Liver (tissue), 8 donors: ENCODE measurements at regions not wholly inside any gene's neighbourhood (a gene's known extent, or its start where the extent isn't known, plus 50 kb on each side); places are given as distances from the start of the nearest gene placed in this dataset.

Experiments
- DNase-seq: peaks from one replicate; pipeline ENCODE4 v3.0.0-alpha.2; 2017; ENCODE audit warnings: low spot score
- H3K27ac ChIP-seq, 2 donors: one replicate each; pipeline ENCODE4 v1.7.0; 2013; ENCODE audit warnings: inconsistent platforms in 2 of 2, low read length in 2 of 2, control low read depth in 1 of 2, low read depth in 1 of 2, mild to moderate bottlenecking in 1 of 2
- H3K27me3 ChIP-seq, 4 donors: one replicate each; pipeline versions ENCODE4 v1.6.1 to v1.7.0; 2013; ENCODE audit warnings: low read length in 3 of 4, inconsistent platforms in 1 of 4, mild to moderate bottlenecking in 1 of 4, moderate library complexity in 1 of 4; ENCODE audit not compliant: control insufficient read depth in 4 of 4, insufficient read depth in 4 of 4
- H3K36me3 ChIP-seq, 4 donors: one replicate each; pipeline versions ENCODE4 v1.6.1 to v1.7.0; 2013; ENCODE audit warnings: low read length in 3 of 4, mild to moderate bottlenecking in 3 of 4, low read depth in 1 of 4, moderate library complexity in 1 of 4; ENCODE audit not compliant: control insufficient read depth in 4 of 4, insufficient read depth in 3 of 4
- H3K4me1 ChIP-seq, 4 donors: one replicate each; pipeline versions ENCODE4 v1.6.1 to v1.7.0; 2013; ENCODE audit warnings: low read length in 3 of 4, mild to moderate bottlenecking in 3 of 4, moderate library complexity in 1 of 4; ENCODE audit not compliant: control insufficient read depth in 4 of 4, insufficient read depth in 4 of 4
- H3K4me3 ChIP-seq, 3 donors: one replicate each; pipeline versions ENCODE4 v1.6.1 to v1.7.0; 2013; ENCODE audit warnings: low read length in 3 of 3, control low read depth in 1 of 3, low read depth in 1 of 3, mild to moderate bottlenecking in 1 of 3
- H3K9ac ChIP-seq, 2 donors: one replicate each; pipeline ENCODE4 v1.7.0; 2013; ENCODE audit warnings: low read length in 2 of 2, mild to moderate bottlenecking in 2 of 2, moderate library complexity in 2 of 2, control low read depth in 1 of 2, low read depth in 1 of 2
- H3K9me3 ChIP-seq, 4 donors: one replicate each; pipeline versions ENCODE4 v1.6.1 to v1.7.0; 2013; ENCODE audit warnings: low read length in 3 of 4; ENCODE audit not compliant: control insufficient read depth in 4 of 4
- ATF3 ChIP-seq: IDR thresholded peaks from 2 replicates; pipeline ENCODE4 v1.6.1; 2016; ENCODE audit warnings: antibody characterized with exemption
- CTCF ChIP-seq: fragments of 150-350 bp; IDR thresholded peaks from 2 replicates; pipeline ENCODE4 v1.5.1; 2017; ENCODE audit warnings: improper control_type of control experiment, low read depth, low read length; ENCODE audit not compliant: missing input control
- EGR1 ChIP-seq, 2 donors: IDR thresholded peaks; 2 replicates each; pipeline ENCODE4 v1.6.1; 2016 to 2018; ENCODE audit warnings: antibody characterized with exemption in 2 of 2, low read depth in 2 of 2
- FOXA1 ChIP-seq: IDR thresholded peaks from 2 replicates; pipeline ENCODE4 v1.6.1; 2016; ENCODE audit warnings: antibody characterized with exemption
- FOXA2 ChIP-seq: IDR thresholded peaks from 2 replicates; pipeline ENCODE4 v1.6.1; 2016; ENCODE audit warnings: antibody characterized with exemption
- GABPA ChIP-seq, 2 donors: IDR thresholded peaks in 1 of 2; conservative IDR thresholded peaks in 1 of 2; 2 replicates each; pipeline ENCODE4 v1.6.1; 2016; ENCODE audit warnings: antibody characterized with exemption in 2 of 2, mild to moderate bottlenecking in 1 of 2, moderate library complexity in 1 of 2
- HNF4A ChIP-seq, 2 donors: conservative IDR thresholded peaks; 2 replicates each; pipeline ENCODE4 v1.6.1; 2016; ENCODE audit warnings: antibody characterized with exemption in 2 of 2, mild to moderate bottlenecking in 2 of 2
- HNF4G ChIP-seq: IDR thresholded peaks from 2 replicates; pipeline ENCODE4 v1.6.1; 2016; ENCODE audit warnings: antibody characterized with exemption
- JUND ChIP-seq, 2 donors: IDR thresholded peaks; 2 replicates each; pipeline ENCODE4 v1.6.1; 2016; ENCODE audit warnings: antibody characterized with exemption in 2 of 2
- MAX ChIP-seq: IDR thresholded peaks from 2 replicates; pipeline ENCODE4 v1.6.1; 2016; ENCODE audit warnings: antibody characterized with exemption
- NR2F2 ChIP-seq: IDR thresholded peaks from 2 replicates; pipeline ENCODE4 v1.6.1; 2016; ENCODE audit warnings: antibody characterized with exemption
- REST ChIP-seq: IDR thresholded peaks from 2 replicates; pipeline ENCODE4 v1.6.1; 2016; ENCODE audit warnings: antibody characterized with exemption, mild to moderate bottlenecking
- RXRA ChIP-seq, 2 donors: IDR thresholded peaks; 2 replicates each; pipeline ENCODE4 v1.6.1; 2017 to 2018; ENCODE audit warnings: antibody characterized with exemption in 2 of 2, mild to moderate bottlenecking in 1 of 2
- SP1 ChIP-seq: IDR thresholded peaks from 2 replicates; pipeline ENCODE4 v1.6.1; 2018; ENCODE audit warnings: antibody characterized with exemption, mild to moderate bottlenecking
- TAF1 ChIP-seq: conservative IDR thresholded peaks from 2 replicates; pipeline ENCODE4 v1.6.1; 2016; ENCODE audit warnings: antibody characterized with exemption, mild to moderate bottlenecking
- YY1 ChIP-seq: IDR thresholded peaks from 2 replicates; pipeline ENCODE4 v1.6.1; 2016; ENCODE audit warnings: antibody characterized with exemption, mild to moderate bottlenecking
- ZBTB33 ChIP-seq: IDR thresholded peaks from 2 replicates; pipeline ENCODE4 v1.6.1; 2016; ENCODE audit warnings: antibody characterized with exemption
- whole genome bisulfite sequencing: extraction: QIAGEN DNeasy Blood & Tissue Kit; methylation state at CpG from one replicate; pipeline ENCODE4 v1.1.7; 2013; 5-methylcytosine and 5-hydroxymethylcytosine counted together
- donor health status: healthy.
- donor health status: healthy.
- donor health status: healthy.
- donor health status: healthy.
- donor health status: healthy.

- Histone ChIP-seq H3K9me3 (no peaks in the 10 kb centered on the region), H3K36me3 (no peaks in the 10 kb centered on the region), H3K9ac (no peak overlapping the region), H3K4me3 (no peak overlapping the region), H3K4me1 (no peaks in the 10 kb centered on the region), H3K27me3 (peaks cover 0 to 3% (median under 1%) of the 10 kb centered on the region in 4 donors), H3K27ac (no peak overlapping the region)
- no peak for DNase-seq
- WGBS: 56% methylated on average over 2 of the region's 2 CpGs
- TF ChIP-seq CTCF (no peak), EGR1 (IDR thresholded peaks at IDR 0.05; ENCODE audit: low read depth in 2 of 2) (no peak), JUND (IDR thresholded peaks at IDR 0.05) (no peak), MAX (no peak), FOXA2 (no peak), SP1 (no peak), GABPA (IDR thresholded peaks at IDR 0.05 in 1 of 2, conservative IDR thresholded peaks at IDR 0.05 in 1 of 2) (no peak), FOXA1 (no peak), ATF3 (no peak), NR2F2 (no peak), HNF4G (no peak), REST (no peak), ZBTB33 (no peak), HNF4A (conservative IDR thresholded peaks at IDR 0.05) (no peak), RXRA (IDR thresholded peaks at IDR 0.05) (no peak), TAF1 (no peak), YY1 (no peak)
These were observed 833.5 kb upstream of the ADGRL3 start for GRCh38 chr4:60366661-60367060.

- TF ChIP-seq ZBTB33: no peak
- TF ChIP-seq JUND (IDR thresholded peaks at IDR 0.05): no peak
- no peak for TF ChIP-seq HNF4A (conservative IDR thresholded peaks at IDR 0.05)
- no peak for TF ChIP-seq EGR1 (IDR thresholded peaks at IDR 0.05; ENCODE audit: low read depth in 2 of 2)
- no peak for TF ChIP-seq TAF1
- H3K27me3 ChIP-seq: peaks cover 0 to 3% (median under 1%) of the 10 kb centered on the region in 4 donors
- H3K4me3 ChIP-seq: no peak overlapping the region
- 87% methylated on average over 1 of the region's 1 CpG for WGBS
- H3K9ac ChIP-seq: no peak overlapping the region
- no peak for DNase-seq
- no peaks in the 10 kb centered on the region for H3K36me3 ChIP-seq
- H3K9me3 ChIP-seq: no peaks in the 10 kb centered on the region
- H3K27ac ChIP-seq: no peak overlapping the region
- H3K4me1 ChIP-seq: no peaks in the 10 kb centered on the region
These were observed 831.1 kb upstream of the ADGRL3 start for GRCh38 chr4:60368986-60369385.
